ENCODE measurements at regions not wholly inside any gene's neighbourhood (a gene's known extent, or its start where the extent isn't known, plus 50 kb on each side); places are given as distances from the start of the nearest gene placed in this dataset.

DNA sequence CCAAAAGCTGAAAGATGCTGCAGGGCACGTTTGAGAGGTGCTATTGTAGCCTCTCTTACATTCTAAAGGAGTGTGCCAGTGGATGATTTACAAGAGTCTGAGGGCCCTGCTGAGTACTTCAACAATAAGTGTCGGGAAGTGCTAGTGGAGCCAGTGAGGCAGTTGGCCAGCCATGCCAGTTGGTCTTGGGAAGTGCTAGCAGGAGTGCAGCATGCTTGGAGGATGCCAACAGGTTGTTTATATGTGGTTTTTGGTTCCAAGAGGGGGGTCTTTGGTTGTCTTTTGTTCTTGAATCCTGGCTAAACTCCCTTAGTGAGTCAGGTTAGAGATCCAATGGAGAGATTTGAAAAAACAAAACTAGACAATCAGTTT, 335.3 kb downstream of the PABPC4L start:
- H3K4me3 ChIP-seq, result no peak overlapping the region
- no peak for TF ChIP-seq Cebpa-rat (IDR thresholded peaks at IDR 0.05)
- H3K4me1 ChIP-seq, result peaks cover 0 to 6% (median 0%) of the 10 kb centered on the region in 10 experiments; a peak in 1 of 20 replicates
- no peaks in the 10 kb centered on the region for H3K9me3 ChIP-seq (replicated peaks in 1 of 11)
- no peak overlapping the region for H3K27ac ChIP-seq
- no peak overlapping the region for H3K9ac ChIP-seq
- H3K27me3 ChIP-seq, result no peaks in the 10 kb centered on the region
- no peaks in the 10 kb centered on the region for H3K36me3 ChIP-seq
- no peaks in the 10 kb centered on the region for H4K20me1 ChIP-seq
- H3K4me2 ChIP-seq, result no peak overlapping the region

DNA sequence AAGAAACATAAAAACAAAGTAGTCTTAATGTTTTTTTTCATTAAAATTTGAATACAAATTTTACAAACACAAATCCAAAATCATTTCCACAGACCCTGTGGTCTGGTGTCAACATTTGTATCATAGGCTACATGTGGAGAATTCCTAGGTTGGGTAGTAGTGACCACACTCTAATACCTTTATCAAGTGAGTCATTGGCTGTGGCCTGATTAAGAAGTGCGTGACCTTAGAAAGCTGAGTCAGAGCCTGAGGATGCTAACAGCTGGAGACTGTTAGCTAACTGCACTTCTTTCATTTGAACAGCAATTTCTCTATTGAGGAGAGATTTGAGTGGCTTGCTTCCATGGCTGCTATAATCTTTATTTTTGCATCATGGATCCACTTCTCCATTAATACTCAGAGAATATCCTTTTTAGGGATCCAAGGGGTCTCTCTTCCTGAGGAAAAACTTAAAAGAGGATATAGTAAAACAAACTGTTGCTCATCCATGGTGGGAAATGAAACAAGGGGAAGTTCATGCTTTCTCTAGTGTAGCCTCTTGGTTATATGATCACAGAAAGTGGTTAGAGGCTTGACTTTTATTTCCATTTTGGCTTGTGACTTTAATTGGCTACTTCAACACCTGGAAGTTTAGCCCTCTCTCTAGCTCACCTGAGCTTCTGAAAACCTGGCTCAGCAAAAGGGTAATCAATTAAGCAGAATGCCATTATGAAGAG, 335.8 kb downstream of the PABPC4L start:
- no peak overlapping the region for H3K4me2 ChIP-seq
- no peaks in the 10 kb centered on the region for H4K20me1 ChIP-seq
- peaks cover 0 to 6% (median 0%) of the 10 kb centered on the region in 10 experiments; a peak in 1 of 20 replicates for H3K4me1 ChIP-seq
- H3K36me3 ChIP-seq, result no peaks in the 10 kb centered on the region
- no peaks in the 10 kb centered on the region for H3K27me3 ChIP-seq
- no peaks in the 10 kb centered on the region for H3K9me3 ChIP-seq (replicated peaks in 1 of 11)
- no peak overlapping the region for H3K9ac ChIP-seq
- H3K4me3 ChIP-seq, result no peak overlapping the region
- no peak for TF ChIP-seq Cebpa-rat (IDR thresholded peaks at IDR 0.05)
- H3K27ac ChIP-seq, result no peak overlapping the region

DNA sequence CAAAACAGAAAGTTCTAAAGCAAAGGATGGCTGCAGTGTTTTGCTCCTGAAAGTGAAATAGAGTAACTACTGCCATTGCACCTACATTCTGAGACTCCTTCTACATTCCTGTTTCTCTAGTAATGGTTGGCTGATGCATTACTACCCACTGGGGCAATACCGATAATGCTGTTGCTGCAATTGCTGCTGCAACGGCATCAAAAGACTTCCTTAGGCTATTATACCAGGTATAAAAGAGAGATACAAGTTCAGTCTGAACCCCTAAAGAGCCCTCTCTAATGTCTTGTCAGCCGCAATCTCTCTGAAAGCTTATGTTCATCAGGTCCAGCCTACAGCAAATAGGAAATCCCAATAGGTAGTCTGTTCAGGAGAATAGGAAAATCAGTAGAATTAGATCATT, 338.4 kb downstream of the PABPC4L start:
- Histone ChIP-seq H3K36me3 (no peaks in the 10 kb centered on the region), H3K9ac (no peak overlapping the region), H3K4me1 (peaks cover 0 to 6% (median 0%) of the 10 kb centered on the region in 10 experiments; a peak in 1 of 20 replicates), H3K4me2 (no peak overlapping the region), H3K4me3 (no peak overlapping the region), H3K27me3 (no peaks in the 10 kb centered on the region), H3K9me3 (replicated peaks in 1 of 11) (no peaks in the 10 kb centered on the region), H4K20me1 (no peaks in the 10 kb centered on the region), H3K27ac (no peak overlapping the region)
- no peak for TF ChIP-seq Cebpa-rat (IDR thresholded peaks at IDR 0.05)

- Histone ChIP-seq H3K36me3 (no peaks in the 10 kb centered on the region), H3K27ac (no peak overlapping the region), H3K9ac (no peak overlapping the region), H3K4me3 (no peak overlapping the region), H3K4me2 (no peak overlapping the region), H3K4me1 (no peaks in the 10 kb centered on the region), H3K9me3 (replicated peaks in 1 of 11) (no peaks in the 10 kb centered on the region), H3K27me3 (no peaks in the 10 kb centered on the region), H4K20me1 (no peaks in the 10 kb centered on the region)
- TF ChIP-seq Cebpa-rat (IDR thresholded peaks at IDR 0.05), result no peak
Measured at GRCh38 chr4:133856731-133857355, 344.7 kb downstream of the PABPC4L start.

- no peak for TF ChIP-seq Cebpa-rat (IDR thresholded peaks at IDR 0.05)
- no peak overlapping the region for H3K4me3 ChIP-seq
- H3K36me3 ChIP-seq, result no peaks in the 10 kb centered on the region
- H3K9ac ChIP-seq, result no peak overlapping the region
- no peaks in the 10 kb centered on the region for H3K9me3 ChIP-seq (replicated peaks in 1 of 11)
- H3K4me2 ChIP-seq, result no peak overlapping the region
- no peaks in the 10 kb centered on the region for H4K20me1 ChIP-seq
- H3K27ac ChIP-seq, result no peak overlapping the region
- no peaks in the 10 kb centered on the region for H3K27me3 ChIP-seq
- no peaks in the 10 kb centered on the region for H3K4me1 ChIP-seq
Measured at GRCh38 chr4:133855001-133855400, 346.6 kb downstream of the PABPC4L start.

GRCh38 chr4:133839326-133839725, 362.3 kb downstream of the PABPC4L start:
- H3K27me3 ChIP-seq, result no peaks in the 10 kb centered on the region
- H3K4me1 ChIP-seq, result peaks cover 0 to 7% (median 0%) of the 10 kb centered on the region in 10 experiments; a peak in 4 of 20 replicates
- no peaks in the 10 kb centered on the region for H3K36me3 ChIP-seq
- no peak overlapping the region for H3K9ac ChIP-seq
- H3K4me2 ChIP-seq, result no peak overlapping the region
- no peak for TF ChIP-seq Cebpa-rat (IDR thresholded peaks at IDR 0.05)
- no peaks in the 10 kb centered on the region for H4K20me1 ChIP-seq
- H3K27ac ChIP-seq, result no peak overlapping the region
- no peak overlapping the region for H3K4me3 ChIP-seq
- H3K9me3 ChIP-seq (replicated peaks in 1 of 11), result peaks cover 0 to 23% (median 10%) of the 10 kb centered on the region in 11 experiments; a peak in 17 of 22 replicates

DNA sequence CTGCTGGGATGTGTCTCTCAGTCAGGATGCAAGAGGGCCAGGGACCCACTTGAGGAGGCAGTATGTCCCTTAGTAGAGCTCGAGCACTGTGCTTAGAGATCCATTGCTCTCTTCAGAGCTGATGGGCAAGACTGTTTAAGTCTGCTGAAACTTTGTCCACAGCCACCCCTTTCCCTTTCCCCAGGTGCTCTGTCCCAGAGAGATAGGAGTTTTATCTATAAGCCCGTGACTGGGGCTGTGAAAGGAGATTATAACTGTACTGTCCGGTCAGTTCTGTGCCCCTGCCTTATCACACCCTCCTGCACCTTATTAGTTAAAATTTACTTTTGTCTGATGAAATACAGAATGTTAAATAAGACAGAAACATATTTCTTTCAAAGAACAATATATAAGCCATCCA, 378.4 kb downstream of the PABPC4L start:
- Histone ChIP-seq H3K27ac (no peak overlapping the region), H4K20me1 (no peaks in the 10 kb centered on the region)
- TF ChIP-seq Cebpa-rat (IDR thresholded peaks at IDR 0.05), result no peak

DNA sequence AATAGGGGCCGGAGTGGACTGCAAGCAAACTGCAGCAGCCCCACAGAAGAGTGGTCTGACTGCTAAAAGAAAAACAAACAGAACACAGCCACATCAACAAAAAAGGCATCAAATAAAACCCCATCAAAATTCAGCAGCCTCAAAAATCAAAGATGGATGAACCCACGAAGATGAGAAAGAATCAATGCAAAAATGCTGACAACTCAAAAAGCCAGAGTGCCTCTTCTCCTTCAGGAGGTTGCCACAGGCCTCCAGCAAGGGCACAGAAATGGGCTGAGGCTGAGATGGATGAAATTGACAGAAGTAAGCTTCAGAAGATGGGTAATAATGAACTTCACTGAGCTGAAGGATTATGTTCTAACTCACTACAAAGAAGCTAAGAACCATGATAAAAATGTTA, 388.6 kb downstream of the PABPC4L start:
- Histone ChIP-seq H3K9ac (no peak overlapping the region), H3K36me3 (no peaks in the 10 kb centered on the region), H3K4me1 (peaks cover 0 to 7% (median 0%) of the 10 kb centered on the region in 10 experiments; a peak in 3 of 20 replicates), H3K27ac (no peak overlapping the region), H3K9me3 (replicated peaks in 1 of 11) (peaks cover 6 to 38% (median 15%) of the 10 kb centered on the region in 11 experiments; a peak in 17 of 22 replicates), H4K20me1 (no peaks in the 10 kb centered on the region), H3K4me3 (no peak overlapping the region), H3K4me2 (no peak overlapping the region), H3K27me3 (no peaks in the 10 kb centered on the region)
- TF ChIP-seq Cebpa-rat (IDR thresholded peaks at IDR 0.05), result no peak

More for the DNA sequence above, 378.4 kb downstream of the PABPC4L start:
- Histone ChIP-seq H3K4me2 (no peak overlapping the region), H3K27me3 (no peaks in the 10 kb centered on the region), H3K9ac (no peak overlapping the region), H3K36me3 (no peaks in the 10 kb centered on the region), H3K4me1 (no peaks in the 10 kb centered on the region), H3K9me3 (replicated peaks in 1 of 11) (0 out of 22 replicates have a peak, but pooled peaks cover 0 to 1% (median 0%) of the 10 kb centered on the region in 11 experiments), H3K4me3 (no peak overlapping the region)

- H3K27me3 ChIP-seq, result no peaks in the 10 kb centered on the region
- no peaks in the 10 kb centered on the region for H4K20me1 ChIP-seq
- H3K9ac ChIP-seq, result no peak overlapping the region
- H3K9me3 ChIP-seq (replicated peaks in 1 of 11), result peaks cover 6 to 31% (median 12%) of the 10 kb centered on the region in 11 experiments; a peak in 16 of 22 replicates
- H3K4me1 ChIP-seq, result peaks cover 0 to 8% (median 0%) of the 10 kb centered on the region in 10 experiments; a peak in 3 of 20 replicates
- no peak overlapping the region for H3K4me2 ChIP-seq
- H3K27ac ChIP-seq, result no peak overlapping the region
- TF ChIP-seq Cebpa-rat (IDR thresholded peaks at IDR 0.05), result no peak
- H3K4me3 ChIP-seq, result no peak overlapping the region
- no peaks in the 10 kb centered on the region for H3K36me3 ChIP-seq
Measured at GRCh38 chr4:133812236-133812635, 389.4 kb downstream of the PABPC4L start.

All from BLaER1 treated with 17β-estradiol and CSF1 and Interleukin-3, amounts not matched to agents 10 nM and 100 nM (cell line).